Liver (tissue), 8 donors: ENCODE measurements at regions not wholly inside any gene's neighbourhood (a gene's known extent, or its start where the extent isn't known, plus 50 kb on each side); places are given as distances from the start of the nearest gene placed in this dataset.

Experiments used
- DNase-seq: peaks from one replicate; pipeline ENCODE4 v3.0.0-alpha.2; 2017; ENCODE audit warnings: low spot score
- H3K27ac ChIP-seq, 2 donors: one replicate each; pipeline ENCODE4 v1.7.0; 2013; ENCODE audit warnings: inconsistent platforms in 2 of 2, low read length in 2 of 2, control low read depth in 1 of 2, low read depth in 1 of 2, mild to moderate bottlenecking in 1 of 2
- H3K27me3 ChIP-seq, 4 donors: one replicate each; pipeline versions ENCODE4 v1.6.1 to v1.7.0; 2013; ENCODE audit warnings: low read length in 3 of 4, inconsistent platforms in 1 of 4, mild to moderate bottlenecking in 1 of 4, moderate library complexity in 1 of 4; ENCODE audit not compliant: control insufficient read depth in 4 of 4, insufficient read depth in 4 of 4
- H3K36me3 ChIP-seq, 4 donors: one replicate each; pipeline versions ENCODE4 v1.6.1 to v1.7.0; 2013; ENCODE audit warnings: low read length in 3 of 4, mild to moderate bottlenecking in 3 of 4, low read depth in 1 of 4, moderate library complexity in 1 of 4; ENCODE audit not compliant: control insufficient read depth in 4 of 4, insufficient read depth in 3 of 4
- H3K4me1 ChIP-seq, 4 donors: one replicate each; pipeline versions ENCODE4 v1.6.1 to v1.7.0; 2013; ENCODE audit warnings: low read length in 3 of 4, mild to moderate bottlenecking in 3 of 4, moderate library complexity in 1 of 4; ENCODE audit not compliant: control insufficient read depth in 4 of 4, insufficient read depth in 4 of 4
- H3K4me3 ChIP-seq, 3 donors: one replicate each; pipeline versions ENCODE4 v1.6.1 to v1.7.0; 2013; ENCODE audit warnings: low read length in 3 of 3, control low read depth in 1 of 3, low read depth in 1 of 3, mild to moderate bottlenecking in 1 of 3
- H3K9ac ChIP-seq, 2 donors: one replicate each; pipeline ENCODE4 v1.7.0; 2013; ENCODE audit warnings: low read length in 2 of 2, mild to moderate bottlenecking in 2 of 2, moderate library complexity in 2 of 2, control low read depth in 1 of 2, low read depth in 1 of 2
- H3K9me3 ChIP-seq, 4 donors: one replicate each; pipeline versions ENCODE4 v1.6.1 to v1.7.0; 2013; ENCODE audit warnings: low read length in 3 of 4; ENCODE audit not compliant: control insufficient read depth in 4 of 4
- ATF3 ChIP-seq: IDR thresholded peaks from 2 replicates; pipeline ENCODE4 v1.6.1; 2016; ENCODE audit warnings: antibody characterized with exemption
- CTCF ChIP-seq: fragments of 150-350 bp; IDR thresholded peaks from 2 replicates; pipeline ENCODE4 v1.5.1; 2017; ENCODE audit warnings: improper control_type of control experiment, low read depth, low read length; ENCODE audit not compliant: missing input control
- FOXA1 ChIP-seq: IDR thresholded peaks from 2 replicates; pipeline ENCODE4 v1.6.1; 2016; ENCODE audit warnings: antibody characterized with exemption
- GABPA ChIP-seq, 2 donors: IDR thresholded peaks in 1 of 2; conservative IDR thresholded peaks in 1 of 2; 2 replicates each; pipeline ENCODE4 v1.6.1; 2016; ENCODE audit warnings: antibody characterized with exemption in 2 of 2, mild to moderate bottlenecking in 1 of 2, moderate library complexity in 1 of 2
- HNF4G ChIP-seq: IDR thresholded peaks from 2 replicates; pipeline ENCODE4 v1.6.1; 2016; ENCODE audit warnings: antibody characterized with exemption
- JUND ChIP-seq, 2 donors: IDR thresholded peaks; 2 replicates each; pipeline ENCODE4 v1.6.1; 2016; ENCODE audit warnings: antibody characterized with exemption in 2 of 2
- MAX ChIP-seq: IDR thresholded peaks from 2 replicates; pipeline ENCODE4 v1.6.1; 2016; ENCODE audit warnings: antibody characterized with exemption
- NR2F2 ChIP-seq: IDR thresholded peaks from 2 replicates; pipeline ENCODE4 v1.6.1; 2016; ENCODE audit warnings: antibody characterized with exemption
- RAD21 ChIP-seq, 2 donors: IDR thresholded peaks; 2 replicates each; pipeline ENCODE4 v1.6.1; 2016; ENCODE audit warnings: antibody characterized with exemption in 2 of 2, mild to moderate bottlenecking in 2 of 2
- REST ChIP-seq: IDR thresholded peaks from 2 replicates; pipeline ENCODE4 v1.6.1; 2016; ENCODE audit warnings: antibody characterized with exemption, mild to moderate bottlenecking
- TAF1 ChIP-seq: conservative IDR thresholded peaks from 2 replicates; pipeline ENCODE4 v1.6.1; 2016; ENCODE audit warnings: antibody characterized with exemption, mild to moderate bottlenecking
- YY1 ChIP-seq: IDR thresholded peaks from 2 replicates; pipeline ENCODE4 v1.6.1; 2016; ENCODE audit warnings: antibody characterized with exemption, mild to moderate bottlenecking
- ZBTB33 ChIP-seq: IDR thresholded peaks from 2 replicates; pipeline ENCODE4 v1.6.1; 2016; ENCODE audit warnings: antibody characterized with exemption
- WGBS: extraction: QIAGEN DNeasy Blood & Tissue Kit; methylation state at CpG from one replicate; pipeline ENCODE4 v1.1.7; 2013; 5-methylcytosine and 5-hydroxymethylcytosine counted together
- donor health status: healthy.
- donor health status: healthy.
- donor health status: healthy.
- donor health status: healthy.
- donor health status: healthy.

- WGBS: 71% methylated on average over 7 of the region's 7 CpGs
- peaks cover 0 to 4% (median 0%) of the 10 kb centered on the region in 4 donors for H3K4me1 ChIP-seq
- TF ChIP-seq YY1 (no peak), JUND (IDR thresholded peaks at IDR 0.05) (no peak), MAX (no peak), ATF3 (no peak), CTCF (no peak), TAF1 (no peak), ZBTB33 (no peak), REST (no peak), FOXA1 (no peak), HNF4G (no peak)
- no peaks in the 10 kb centered on the region for H3K36me3 ChIP-seq
- H3K9ac ChIP-seq: no peak overlapping the region
- DNase-seq: no peak
- H3K9me3 ChIP-seq: no peaks in the 10 kb centered on the region
- no peak overlapping the region for H3K27ac ChIP-seq
- no peaks in the 10 kb centered on the region for H3K27me3 ChIP-seq
- no peak overlapping the region for H3K4me3 ChIP-seq
These were observed 70.6 kb upstream of the PHACTR2 start for GRCh38 chr6:143607168-143607567.

GRCh38 chr6:143605906-143606521 lies 71.8 kb upstream of the PHACTR2 start:
- no peak for DNase-seq
- Histone ChIP-seq H3K27ac (no peak overlapping the region), H3K9me3 (no peaks in the 10 kb centered on the region), H3K4me3 (no peak overlapping the region), H3K4me1 (peaks cover 0 to 4% (median 0%) of the 10 kb centered on the region in 4 donors), H3K36me3 (no peaks in the 10 kb centered on the region), H3K9ac (no peak overlapping the region), H3K27me3 (no peaks in the 10 kb centered on the region)
- WGBS: 96% methylated on average over 6 of the region's 6 CpGs
- no peak for TF ChIP-seq CTCF
- TF ChIP-seq HNF4G: no peak
- no peak for TF ChIP-seq GABPA (IDR thresholded peaks at IDR 0.05 in 1 of 2, conservative IDR thresholded peaks at IDR 0.05 in 1 of 2)
- TF ChIP-seq ZBTB33: no peak
- TF ChIP-seq MAX: no peak
- TF ChIP-seq RAD21 (IDR thresholded peaks at IDR 0.05): no peak
- no peak for TF ChIP-seq FOXA1
- no peak for TF ChIP-seq NR2F2
- no peak for TF ChIP-seq ATF3
- TF ChIP-seq TAF1: no peak
